Lower leg skin (tissue), 3 donors: ENCODE measurements at regions not wholly inside any gene's neighbourhood (a gene's known extent, or its start where the extent isn't known, plus 50 kb on each side); places are given as distances from the start of the nearest gene placed in this dataset.

Source experiments
- POLR2A ChIP-seq, 2 donors: fragments of 450-650 bp; IDR thresholded peaks; one replicate each; pipeline ENCODE4 v1.6.1; 2016 to 2017; ENCODE audit warnings: antibody characterized with exemption in 2 of 2, mild to moderate bottlenecking in 1 of 2, moderate library complexity in 1 of 2
- TF ChIP-seq, protein P1 (sequence below), 3 donors: fragments of 450-650 bp; IDR thresholded peaks; one replicate each; pipeline ENCODE4 v1.5.1; 2016; ENCODE audit warnings: antibody characterized with exemption in 3 of 3, mild to moderate bottlenecking in 3 of 3, moderate library complexity in 2 of 3

DNA sequence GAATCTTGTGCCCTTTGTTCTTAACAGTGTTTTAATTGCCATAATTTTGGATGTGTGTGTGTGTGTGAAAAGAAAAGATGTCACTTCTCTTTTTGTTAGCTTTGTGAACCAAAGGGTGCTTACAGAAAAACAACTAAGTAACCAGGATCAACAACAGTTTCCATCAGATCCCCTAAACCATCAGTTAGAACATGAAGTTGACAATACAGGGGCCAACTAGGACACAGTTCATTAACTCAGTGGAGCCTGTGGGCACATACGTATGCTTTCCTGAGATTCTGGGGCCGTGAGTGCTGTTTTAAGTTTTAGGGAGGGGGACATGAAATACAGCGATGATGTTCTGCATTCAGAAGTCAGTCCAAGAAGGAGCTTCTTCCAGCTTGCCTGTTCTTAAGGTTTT lies 133.6 kb downstream of the TLR5 start:
- TF ChIP-seq, protein P1, sequence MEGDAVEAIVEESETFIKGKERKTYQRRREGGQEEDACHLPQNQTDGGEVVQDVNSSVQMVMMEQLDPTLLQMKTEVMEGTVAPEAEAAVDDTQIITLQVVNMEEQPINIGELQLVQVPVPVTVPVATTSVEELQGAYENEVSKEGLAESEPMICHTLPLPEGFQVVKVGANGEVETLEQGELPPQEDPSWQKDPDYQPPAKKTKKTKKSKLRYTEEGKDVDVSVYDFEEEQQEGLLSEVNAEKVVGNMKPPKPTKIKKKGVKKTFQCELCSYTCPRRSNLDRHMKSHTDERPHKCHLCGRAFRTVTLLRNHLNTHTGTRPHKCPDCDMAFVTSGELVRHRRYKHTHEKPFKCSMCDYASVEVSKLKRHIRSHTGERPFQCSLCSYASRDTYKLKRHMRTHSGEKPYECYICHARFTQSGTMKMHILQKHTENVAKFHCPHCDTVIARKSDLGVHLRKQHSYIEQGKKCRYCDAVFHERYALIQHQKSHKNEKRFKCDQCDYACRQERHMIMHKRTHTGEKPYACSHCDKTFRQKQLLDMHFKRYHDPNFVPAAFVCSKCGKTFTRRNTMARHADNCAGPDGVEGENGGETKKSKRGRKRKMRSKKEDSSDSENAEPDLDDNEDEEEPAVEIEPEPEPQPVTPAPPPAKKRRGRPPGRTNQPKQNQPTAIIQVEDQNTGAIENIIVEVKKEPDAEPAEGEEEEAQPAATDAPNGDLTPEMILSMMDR (IDR thresholded peaks at IDR 0.05) = no peak
- TF ChIP-seq POLR2A (IDR thresholded peaks at IDR 0.05) = no peak
